RWPE2 (cell line): ENCODE measurements at regions not wholly inside any gene's neighbourhood (a gene's known extent, or its start where the extent isn't known, plus 50 kb on each side); places are given as distances from the start of the nearest gene placed in this dataset.

Experiments used
- ATAC-seq: fragments of 200-7000 bp; cut with Tn5 transposase; 3 replicates; pipeline ENCODE4 v1.9.1; 2021; ENCODE audit warnings: low read depth
- DNase-seq: peaks from one replicate; pipeline ENCODE4 v3.0.0-alpha.2; 2020; ENCODE audit warnings: low spot score
- H3K27ac ChIP-seq: fragments of 450-650 bp; 2 replicates; pipeline ENCODE4 v1.5.1; 2017; ENCODE audit warnings: mild to moderate bottlenecking; ENCODE audit not compliant: poor library complexity, severe bottlenecking
- H3K27me3 ChIP-seq: fragments of 250-450 bp; sonication (Bioruptor Pico); 2 replicates; pipeline ENCODE4 v1.5.1; 2021; ENCODE audit warnings: mild to moderate bottlenecking, moderate library complexity; ENCODE audit not compliant: insufficient read depth, poor library complexity, severe bottlenecking
- H3K36me3 ChIP-seq: fragments of 250-450 bp; sonication (Bioruptor Pico); 2 replicates; pipeline ENCODE4 v1.5.1; 2020; ENCODE audit warnings: low read depth, mild to moderate bottlenecking, moderate library complexity
- H3K4me1 ChIP-seq: fragments of 250-450 bp; sonication (Bioruptor Pico); 2 replicates; pipeline ENCODE4 v1.5.1; 2021; ENCODE audit warnings: mild to moderate bottlenecking, moderate library complexity; ENCODE audit not compliant: insufficient read depth, poor library complexity, severe bottlenecking
- H3K4me3 ChIP-seq: fragments of 250-450 bp; sonication (Bioruptor Pico); 2 replicates; pipeline ENCODE4 v1.5.1; 2021; ENCODE audit warnings: mild to moderate bottlenecking, moderate library complexity; ENCODE audit not compliant: severe bottlenecking
- H3K9me3 ChIP-seq: fragments of 250-450 bp; sonication (Bioruptor Pico); 2 replicates; pipeline ENCODE4 v1.5.1; 2021; ENCODE audit warnings: mild to moderate bottlenecking, moderate library complexity; ENCODE audit not compliant: severe bottlenecking
- CTCF ChIP-seq: fragments of 450-650 bp; IDR thresholded peaks from one replicate; pipeline ENCODE4 v1.5.1; 2017; ENCODE audit warnings: mild to moderate bottlenecking, moderate library complexity; ENCODE audit not compliant: poor library complexity, severe bottlenecking

- DNase-seq: no peak
- Histone ChIP-seq H3K4me1 (no peaks in the 10 kb centered on the region), H3K36me3 (no peaks in the 10 kb centered on the region), H3K9me3 (no peaks in the 10 kb centered on the region), H3K27ac (no peak overlapping the region), H3K4me3 (no peak overlapping the region), H3K27me3 (no peaks in the 10 kb centered on the region)
- ATAC-seq: no peak
- TF ChIP-seq CTCF: no peak
Observed at GRCh38 chr15:85967553-85967952, 112.1 kb upstream of the AGBL1 start.

- Histone ChIP-seq H3K4me1 (peaks cover 4% of the 10 kb centered on the region), H3K27me3 (peaks cover 4% of the 10 kb centered on the region), H3K36me3 (no peaks in the 10 kb centered on the region), H3K4me3 (no peak overlapping the region), H3K9me3 (no peaks in the 10 kb centered on the region), H3K27ac (no peak overlapping the region)
- TF ChIP-seq CTCF: no peak
- DNase-seq (no peak), ATAC-seq (no peak)
Observed at GRCh38 chr15:85972805-85973540, 106.7 kb upstream of the AGBL1 start.

GRCh38 chr15:85973584-85974347 lies 105.9 kb upstream of the AGBL1 start:
- TF ChIP-seq CTCF: no peak
- Histone ChIP-seq H3K9me3 (no peaks in the 10 kb centered on the region), H3K4me1 (peaks cover 4% of the 10 kb centered on the region), H3K27me3 (peaks cover 4% of the 10 kb centered on the region), H3K36me3 (no peaks in the 10 kb centered on the region), H3K27ac (no peak overlapping the region), H3K4me3 (no peak overlapping the region)
- DNase-seq: no peak
- no peak for ATAC-seq

- Histone ChIP-seq H3K9me3 (no peaks in the 10 kb centered on the region), H3K27ac (no peak overlapping the region), H3K4me3 (no peak overlapping the region), H3K4me1 (peaks cover 4% of the 10 kb centered on the region), H3K27me3 (peaks cover 4% of the 10 kb centered on the region), H3K36me3 (no peaks in the 10 kb centered on the region)
- DNase-seq (no peak), ATAC-seq (peak; percentile 82)
- no peak for TF ChIP-seq CTCF
Observed at GRCh38 chr15:85974348-85974705, 105.3 kb upstream of the AGBL1 start.

- Histone ChIP-seq H3K9me3 (no peaks in the 10 kb centered on the region), H3K27ac (no peak overlapping the region), H3K4me1 (peaks cover 4% of the 10 kb centered on the region), H3K4me3 (no peak overlapping the region), H3K27me3 (peaks cover 4% of the 10 kb centered on the region), H3K36me3 (no peaks in the 10 kb centered on the region)
- no peak for TF ChIP-seq CTCF
- DNase-seq (no peak), ATAC-seq (no peak)
Observed at GRCh38 chr15:85974742-85975141, 104.9 kb upstream of the AGBL1 start.
